ENCODE measurements at regions not wholly inside any gene's neighbourhood (a gene's known extent, or its start where the extent isn't known, plus 50 kb on each side); places are given as distances from the start of the nearest gene placed in this dataset.
"Not testable (repeated sequence)": the region's sequence is repeated elsewhere in the genome, so short reads cannot be mapped to it uniquely, and the experiment has no call there.

- Histone ChIP-seq H3K9ac (ENCODE audit: control insufficient read depth, extremely low read depth, insufficient read depth, low read length) (no peak overlapping the region), H3K4me1 (ENCODE audit: control insufficient read depth, extremely low read depth, insufficient read depth, low read length) (no peaks in the 10 kb centered on the region), H4K20me1 (ENCODE audit: control insufficient read depth, extremely low read depth, insufficient read depth, low read length) (no peaks in the 10 kb centered on the region), H3K9me1 (ENCODE audit: control insufficient read depth, extremely low read depth, insufficient read depth, low read length) (no peaks in the 10 kb centered on the region), H3K4me2 (ENCODE audit: control insufficient read depth, extremely low read depth, insufficient read depth, low read depth, low read length) (no peak overlapping the region), H3K27ac (ENCODE audit: control insufficient read depth, insufficient read depth, low read length) (no peak overlapping the region), H3K4me3 (ENCODE audit: control insufficient read depth in 2 of 3, extremely low read depth in 1 of 3, insufficient read depth in 2 of 3, low read depth in 1 of 3, low read length in 3 of 3) (no peak overlapping the region), H3K9me3 (ENCODE audit: control insufficient read depth, low read depth, low read length) (no peaks in the 10 kb centered on the region), H2AFZ (ENCODE audit: control insufficient read depth, low read length) (no peak overlapping the region), H3K27me3 (ENCODE audit: control insufficient read depth, extremely low read depth, insufficient read depth, low read length) (no peaks in the 10 kb centered on the region), H3K79me2 (ENCODE audit: control insufficient read depth, insufficient read depth, low read length) (no peaks in the 10 kb centered on the region), H3K36me3 (ENCODE audit: control insufficient read depth in 2 of 2, extremely low read depth in 1 of 2, insufficient read depth in 2 of 2, low read length in 2 of 2) (no peaks in the 10 kb centered on the region)
- DNase-seq (ENCODE audit: low read depth, low spot score) = no peak
- TF ChIP-seq CTCF (optimal IDR thresholded peaks at IDR 0.05 in 1 of 3, IDR thresholded peaks at IDR 0.05 in 1 of 3, conservative IDR thresholded peaks at IDR 0.05 in 1 of 3; ENCODE audit: extremely low read depth in 1 of 3, insufficient read depth in 2 of 3, low read length in 3 of 3) (no peak), EZH2 (IDR thresholded peaks at IDR 0.05; ENCODE audit: low read length) (no peak)
- FAIRE-seq = no peak
- dilution Hi-C loops (cut with MboI; ENCODE audit: extremely low pct_ligation_motif_present, low sequenced_read_pairs) = no loop called here
Observed at GRCh38 chr3:70464465-70464864, 152.0 kb upstream of the MDFIC2 start.

GRCh38 chr3:70450220-70450619 lies 137.8 kb upstream of the MDFIC2 start:
- H3K27me3 ChIP-seq (ENCODE audit: control insufficient read depth, extremely low read depth, insufficient read depth, low read length); H4K20me1 ChIP-seq (ENCODE audit: control insufficient read depth, extremely low read depth, insufficient read depth, low read length); H3K27ac ChIP-seq (ENCODE audit: control insufficient read depth, insufficient read depth, low read length); DNase-seq (ENCODE audit: low read depth, low spot score); H3K4me1 ChIP-seq (ENCODE audit: control insufficient read depth, extremely low read depth, insufficient read depth, low read length); H3K9me3 ChIP-seq (ENCODE audit: control insufficient read depth, low read depth, low read length); FAIRE-seq; H3K79me2 ChIP-seq (ENCODE audit: control insufficient read depth, insufficient read depth, low read length); H3K4me3 ChIP-seq (ENCODE audit: control insufficient read depth in 2 of 3, extremely low read depth in 1 of 3, insufficient read depth in 2 of 3, low read depth in 1 of 3, low read length in 3 of 3); H3K9me1 ChIP-seq (ENCODE audit: control insufficient read depth, extremely low read depth, insufficient read depth, low read length); H2AFZ ChIP-seq (ENCODE audit: control insufficient read depth, low read length); H3K36me3 ChIP-seq (ENCODE audit: control insufficient read depth in 2 of 2, extremely low read depth in 1 of 2, insufficient read depth in 2 of 2, low read length in 2 of 2); H3K4me2 ChIP-seq (ENCODE audit: control insufficient read depth, extremely low read depth, insufficient read depth, low read depth, low read length); dilution Hi-C loops (cut with MboI; ENCODE audit: extremely low pct_ligation_motif_present, low sequenced_read_pairs); H3K9ac ChIP-seq (ENCODE audit: control insufficient read depth, extremely low read depth, insufficient read depth, low read length): not testable (repeated sequence)

GRCh38 chr3:70435422-70435821 lies 123.0 kb upstream of the MDFIC2 start:
- H4K20me1 ChIP-seq (ENCODE audit: control insufficient read depth, extremely low read depth, insufficient read depth, low read length); FAIRE-seq; H3K27ac ChIP-seq (ENCODE audit: control insufficient read depth, insufficient read depth, low read length); H2AFZ ChIP-seq (ENCODE audit: control insufficient read depth, low read length); dilution Hi-C loops (cut with MboI; ENCODE audit: extremely low pct_ligation_motif_present, low sequenced_read_pairs); H3K9ac ChIP-seq (ENCODE audit: control insufficient read depth, extremely low read depth, insufficient read depth, low read length); H3K4me2 ChIP-seq (ENCODE audit: control insufficient read depth, extremely low read depth, insufficient read depth, low read depth, low read length); H3K36me3 ChIP-seq (ENCODE audit: control insufficient read depth in 2 of 2, extremely low read depth in 1 of 2, insufficient read depth in 2 of 2, low read length in 2 of 2); H3K79me2 ChIP-seq (ENCODE audit: control insufficient read depth, insufficient read depth, low read length); H3K9me3 ChIP-seq (ENCODE audit: control insufficient read depth, low read depth, low read length); DNase-seq (ENCODE audit: low read depth, low spot score); H3K4me1 ChIP-seq (ENCODE audit: control insufficient read depth, extremely low read depth, insufficient read depth, low read length); H3K4me3 ChIP-seq (ENCODE audit: control insufficient read depth in 2 of 3, extremely low read depth in 1 of 3, insufficient read depth in 2 of 3, low read depth in 1 of 3, low read length in 3 of 3); H3K27me3 ChIP-seq (ENCODE audit: control insufficient read depth, extremely low read depth, insufficient read depth, low read length); H3K9me1 ChIP-seq (ENCODE audit: control insufficient read depth, extremely low read depth, insufficient read depth, low read length): not testable (repeated sequence)
